ENCODE measurements at regions not wholly inside any gene's neighbourhood (a gene's known extent, or its start where the extent isn't known, plus 50 kb on each side); places are given as distances from the start of the nearest gene placed in this dataset.
A peak's percentile ranks its signal among the peaks of the same experiment; 100 is the strongest.

DNA sequence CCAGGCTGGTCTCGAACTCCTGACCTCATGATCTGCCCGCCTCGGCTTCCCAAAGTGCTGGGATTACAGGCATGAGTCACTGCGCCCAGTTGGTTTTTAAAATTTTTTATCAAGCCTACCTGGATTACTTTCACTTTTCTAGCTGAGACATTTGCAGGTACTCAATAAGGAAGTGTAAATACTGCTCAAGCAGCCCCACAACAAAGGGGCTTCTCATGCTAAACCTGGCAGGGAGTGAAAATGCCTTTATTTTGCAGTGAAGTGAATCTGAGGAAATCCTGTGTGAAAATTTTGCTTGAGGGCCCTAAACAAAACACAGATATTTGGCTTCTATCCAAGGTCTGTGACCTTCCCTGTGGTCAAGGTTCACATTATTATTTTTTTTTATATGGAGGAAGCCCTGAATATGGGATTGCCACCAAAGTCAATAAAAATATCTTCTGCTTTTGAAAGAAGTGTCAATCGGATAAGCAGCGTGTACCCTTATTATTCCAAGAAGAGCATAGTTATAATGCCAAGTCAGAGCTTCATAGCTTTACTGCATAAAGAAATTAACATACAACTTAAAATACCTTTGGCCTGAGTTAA is 481.0 kb downstream of the SH2D1A start:
- DNase-seq = no peak

DNA sequence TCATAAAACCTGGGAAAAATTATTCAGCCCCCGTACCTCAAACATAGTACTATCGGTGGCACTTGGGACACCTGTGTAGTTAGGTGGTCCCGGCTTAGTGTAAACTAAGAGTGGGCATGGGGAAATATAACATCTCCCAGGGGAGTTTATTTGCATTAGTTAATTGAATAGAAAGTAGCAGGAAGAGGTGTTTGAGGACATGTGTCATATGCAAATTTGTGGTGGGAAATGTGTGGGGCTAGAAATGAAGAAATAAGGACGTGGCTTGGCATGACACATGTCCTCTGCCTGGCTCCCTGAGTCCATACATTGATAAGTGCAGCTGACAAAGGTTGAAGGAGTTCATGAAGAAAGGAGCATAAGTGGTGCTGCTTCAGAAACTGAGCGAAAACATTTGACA is 483.6 kb downstream of the SH2D1A start:
- DNase-seq = no peak

DNA sequence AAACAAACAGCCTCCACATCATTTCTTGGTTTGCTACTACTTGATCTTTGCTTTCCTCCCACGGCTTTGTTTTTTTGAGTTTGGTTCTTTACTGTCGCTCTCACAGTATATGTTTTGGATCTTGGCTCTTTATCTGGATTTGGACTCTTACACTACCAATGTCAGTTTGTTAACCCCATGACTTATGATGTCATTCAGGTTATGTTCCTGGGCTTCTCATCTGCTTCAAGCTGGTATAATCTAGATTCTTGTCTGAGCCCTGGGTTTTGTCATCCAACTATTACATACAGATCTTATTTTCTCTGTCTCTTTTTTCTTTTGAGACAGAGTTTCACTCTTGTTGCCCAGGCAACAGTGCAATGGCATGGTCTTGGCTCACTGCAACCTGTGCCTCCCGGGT is 482.9 kb upstream of the TEX13C start:
- no peak for DNase-seq

DNA sequence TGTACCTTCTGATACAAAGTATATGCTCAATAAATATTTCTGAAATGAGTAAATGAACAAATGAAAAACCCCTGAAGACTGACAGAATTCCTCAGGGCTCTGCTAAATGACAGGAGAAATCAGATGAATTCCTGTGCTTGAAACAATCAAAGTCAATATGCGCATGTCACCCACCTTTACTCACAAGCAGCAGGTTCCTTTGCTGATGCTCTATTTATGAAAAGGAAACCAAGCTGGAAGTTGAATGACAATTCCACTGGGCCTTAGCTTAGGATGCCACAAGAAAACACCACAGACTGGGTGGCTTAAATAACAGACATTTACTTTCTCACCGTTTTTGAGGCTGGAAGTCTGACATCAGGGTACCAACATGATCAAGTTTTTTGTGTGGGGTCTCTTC is 477.5 kb upstream of the TEX13C start:
- no peak for DNase-seq

DNA sequence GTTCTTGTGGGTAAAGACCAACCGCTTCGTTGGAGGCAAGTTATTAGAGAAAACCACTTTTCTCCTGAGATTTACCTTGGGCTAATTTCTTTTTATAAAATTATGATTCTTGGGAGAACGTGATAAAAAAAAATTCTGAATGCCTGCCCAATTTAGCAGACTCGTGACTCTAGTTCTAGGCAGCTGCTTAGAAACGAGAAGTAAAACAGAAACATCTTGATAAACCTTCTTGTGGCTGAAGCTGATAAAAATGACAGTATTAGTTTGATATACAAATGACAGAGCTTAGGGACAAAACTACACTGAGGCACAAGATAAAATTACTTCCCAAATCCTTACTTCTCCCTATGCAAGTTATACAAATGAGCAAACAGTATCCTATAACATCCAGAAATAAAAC is 458.9 kb upstream of the TEX13C start:
- no peak for DNase-seq

DNA sequence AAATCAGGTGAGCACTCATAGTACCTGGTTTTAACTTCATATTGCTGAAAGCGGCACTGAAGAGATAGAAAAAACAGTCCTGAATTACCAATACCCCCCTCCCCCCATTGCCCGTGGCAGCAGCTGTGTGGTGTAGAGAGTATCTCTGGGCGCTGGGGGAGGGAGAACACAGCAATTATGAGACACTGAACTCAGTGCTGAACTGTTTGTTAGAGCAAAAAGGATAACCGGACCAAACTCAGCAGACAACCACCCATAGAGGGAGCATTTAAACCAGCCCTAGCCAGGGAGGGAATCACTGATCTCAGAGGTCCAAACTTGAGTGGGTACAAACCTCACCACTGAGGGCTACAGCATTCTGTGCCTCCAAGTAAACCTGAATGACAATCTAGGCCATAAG is 457.4 kb upstream of the TEX13C start:
- no peak for DNase-seq

DNA sequence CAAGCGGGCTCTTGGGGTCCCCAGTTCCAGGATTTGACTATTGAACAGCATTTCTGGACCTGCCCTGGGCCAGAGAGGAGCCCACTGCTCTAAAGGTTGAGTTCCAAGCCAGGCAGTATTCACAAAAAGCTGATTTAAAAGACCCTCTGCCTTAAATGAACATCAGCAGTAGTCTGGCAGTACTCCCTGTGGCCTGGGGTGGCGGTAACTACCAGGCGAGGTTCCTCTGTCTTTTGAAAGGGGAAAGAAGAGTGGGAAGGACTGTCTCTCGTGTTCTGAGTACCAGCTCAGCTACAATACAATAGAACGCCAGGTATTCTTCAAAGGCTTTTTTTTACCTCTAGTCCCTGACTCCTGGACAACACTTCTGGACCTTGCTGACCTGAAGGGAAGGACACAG is 456.4 kb upstream of the TEX13C start:
- DNase-seq = no peak

DNA sequence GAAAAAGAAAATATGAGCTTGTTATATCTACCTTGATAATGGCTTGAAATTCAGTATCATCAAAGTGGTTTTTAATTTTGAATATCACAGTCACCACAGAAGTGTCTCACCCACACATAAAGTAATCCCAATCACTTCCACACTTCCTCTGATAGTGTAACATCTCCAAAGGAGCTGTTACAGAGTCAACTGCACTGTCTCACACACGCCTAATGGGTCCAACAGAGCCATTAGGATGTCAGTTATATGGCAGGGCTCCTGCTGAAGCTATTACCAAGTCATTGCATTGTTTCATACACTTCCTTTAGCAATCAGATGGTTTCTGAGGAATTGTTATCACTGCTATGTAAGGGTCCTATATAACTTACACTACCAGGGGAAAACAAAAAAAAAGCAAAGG is 432.1 kb upstream of the TEX13C start:
- no peak for DNase-seq

DNA sequence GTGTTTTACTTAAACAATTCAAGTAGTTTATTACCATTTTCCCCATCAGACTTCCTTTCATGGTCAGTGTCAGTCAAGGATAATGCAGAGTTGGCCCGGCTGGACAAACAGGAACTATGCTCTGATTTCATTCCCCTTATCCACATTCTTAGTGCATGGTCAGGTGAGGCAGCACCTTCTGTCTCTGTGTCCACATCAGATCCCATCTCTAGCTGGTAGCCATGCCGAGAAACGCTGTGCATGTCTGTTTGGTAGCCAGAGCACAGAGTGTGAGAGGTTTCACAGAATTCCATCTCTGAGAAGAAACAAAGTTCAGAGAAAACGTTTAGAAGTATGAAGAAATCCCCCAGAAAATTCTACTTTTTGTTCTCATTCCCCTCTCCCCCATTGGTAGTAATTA is 423.7 kb upstream of the TEX13C start:
- no peak for DNase-seq

DNA sequence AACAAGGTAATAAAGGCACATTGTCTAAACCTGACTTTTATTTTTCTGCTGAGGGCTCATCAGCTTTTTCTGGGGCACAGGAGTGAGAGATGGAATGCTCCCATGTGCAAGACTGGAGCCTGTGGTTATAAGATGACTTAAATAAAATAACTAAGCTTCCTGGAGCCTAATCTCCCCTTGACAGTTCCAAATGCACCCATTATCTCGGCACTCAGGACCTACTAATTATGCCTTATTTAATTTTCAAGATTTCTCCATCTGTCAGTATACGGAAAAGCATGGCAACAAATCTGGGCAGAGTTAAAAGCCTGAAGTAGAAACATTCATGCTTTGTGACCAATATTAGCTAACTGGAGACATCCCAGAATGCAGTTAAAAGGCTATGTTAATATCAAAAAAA is 416.7 kb upstream of the TEX13C start:
- DNase-seq = no peak

DNA sequence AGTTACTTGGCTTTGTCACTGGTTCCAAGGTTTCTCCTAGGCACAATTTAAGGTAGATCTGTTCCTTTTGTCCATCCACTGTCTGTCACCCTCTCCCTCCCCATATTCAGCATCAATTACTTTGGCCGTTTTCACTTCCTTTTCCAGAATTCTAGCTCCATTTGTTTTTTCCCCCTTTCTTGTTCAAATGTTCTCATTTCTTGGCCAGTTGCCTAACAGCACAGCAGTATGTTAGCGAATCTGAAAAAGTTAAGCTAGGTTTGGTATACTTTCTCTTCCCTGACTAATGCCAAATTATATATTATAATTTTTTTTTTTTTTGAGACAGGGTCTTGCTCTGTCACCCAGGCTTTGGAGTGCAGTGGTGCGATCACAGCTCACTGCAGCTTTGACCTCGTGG is 409.1 kb upstream of the TEX13C start:
- DNase-seq = no peak

DNA sequence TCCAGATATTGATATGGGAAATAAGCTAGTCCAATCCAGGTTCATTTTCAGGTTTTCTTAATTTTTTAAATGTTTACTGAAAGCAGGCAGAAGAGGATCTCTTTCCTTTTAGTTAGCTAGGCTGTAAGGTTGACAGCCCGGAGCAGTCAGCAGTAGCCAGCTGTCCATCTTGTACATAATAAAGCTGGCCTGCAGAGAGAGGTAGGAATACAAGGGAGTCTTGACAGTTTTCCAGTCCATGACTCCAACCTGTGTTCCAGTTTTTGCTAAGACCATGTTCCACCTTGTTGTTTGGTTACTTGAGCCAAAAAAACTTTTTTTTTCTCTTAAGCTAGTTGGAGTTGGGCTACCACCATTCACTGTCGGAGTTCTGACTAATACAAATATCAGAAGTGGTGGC is 402.7 kb upstream of the TEX13C start:
- no peak for DNase-seq

DNA sequence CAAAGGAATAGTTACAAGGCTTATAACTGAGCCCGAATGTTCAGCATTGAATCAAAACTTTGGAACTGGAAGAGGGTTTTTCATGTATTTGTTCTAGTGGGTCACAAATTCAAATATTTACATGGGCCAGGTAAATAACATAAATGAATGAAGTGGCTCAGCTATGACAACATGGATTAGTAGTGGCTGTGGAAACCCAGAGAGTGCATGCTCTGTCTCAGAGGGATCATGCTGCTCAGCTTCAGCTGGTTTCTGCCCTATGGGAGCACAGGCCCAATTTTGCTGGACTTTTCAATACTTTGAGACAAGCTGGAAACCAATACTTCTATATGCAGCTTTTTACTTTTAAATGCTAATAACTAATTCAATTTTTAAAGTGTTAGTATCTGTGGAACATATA is 394.0 kb upstream of the TEX13C start:
- no peak for DNase-seq

DNA sequence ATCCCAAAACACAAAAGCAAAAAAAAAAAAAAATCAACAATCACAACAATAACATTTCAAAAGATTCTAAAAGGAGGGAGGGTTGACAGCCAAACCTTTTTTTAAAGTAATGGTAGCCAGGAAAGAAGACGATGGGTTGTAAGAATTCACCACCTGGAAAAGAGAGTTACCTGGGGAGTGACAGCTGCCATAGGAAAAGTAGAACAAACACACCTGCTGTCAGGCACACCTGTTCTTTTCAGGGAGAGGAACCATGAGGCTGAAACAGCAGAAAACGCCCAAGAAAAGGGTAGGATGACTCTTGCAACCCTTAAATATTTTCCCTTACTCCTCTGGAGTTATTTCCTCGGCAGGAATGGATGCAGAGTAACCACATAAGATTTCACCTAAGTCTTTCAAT is 388.4 kb upstream of the TEX13C start:
- no peak for DNase-seq

DNA sequence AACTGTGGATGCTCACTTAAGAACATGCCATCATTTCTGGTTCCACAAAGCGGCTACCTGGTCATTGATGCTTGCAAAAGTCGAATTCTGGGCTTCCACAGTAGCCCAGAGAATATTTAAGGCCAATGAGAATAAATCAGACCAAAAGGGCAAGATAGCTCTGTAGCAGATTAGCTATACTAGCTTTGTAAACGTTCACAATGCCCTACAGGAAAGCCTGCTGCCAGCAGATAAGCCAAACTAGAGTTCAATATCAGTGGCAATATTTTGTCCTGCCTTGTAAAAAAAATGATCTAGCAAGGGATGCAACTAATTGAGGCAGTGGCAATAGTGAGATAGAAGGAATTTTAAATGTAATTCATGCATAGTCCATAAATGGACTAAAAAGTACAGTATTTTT is 387.7 kb upstream of the TEX13C start:
- DNase-seq = no peak

DNA sequence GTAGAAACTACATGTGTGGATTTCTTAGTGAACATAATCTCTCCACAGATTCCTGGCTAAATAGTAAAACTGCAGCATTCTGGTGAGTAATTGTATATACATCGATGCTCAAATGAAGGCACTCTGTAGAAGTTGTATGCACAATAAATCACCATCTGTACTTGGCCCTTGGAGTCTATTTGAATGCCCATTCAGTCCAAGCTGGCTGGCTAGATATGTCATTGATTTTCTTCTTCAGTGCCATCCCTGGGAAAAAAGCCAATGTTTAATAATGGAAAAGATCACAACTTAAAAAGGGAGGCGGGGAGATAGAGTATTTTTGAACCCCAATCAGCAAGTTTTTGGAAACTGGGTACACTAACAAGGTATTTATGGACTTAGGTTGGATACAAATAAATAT is 381.0 kb upstream of the TEX13C start:
- no peak for DNase-seq

DNA sequence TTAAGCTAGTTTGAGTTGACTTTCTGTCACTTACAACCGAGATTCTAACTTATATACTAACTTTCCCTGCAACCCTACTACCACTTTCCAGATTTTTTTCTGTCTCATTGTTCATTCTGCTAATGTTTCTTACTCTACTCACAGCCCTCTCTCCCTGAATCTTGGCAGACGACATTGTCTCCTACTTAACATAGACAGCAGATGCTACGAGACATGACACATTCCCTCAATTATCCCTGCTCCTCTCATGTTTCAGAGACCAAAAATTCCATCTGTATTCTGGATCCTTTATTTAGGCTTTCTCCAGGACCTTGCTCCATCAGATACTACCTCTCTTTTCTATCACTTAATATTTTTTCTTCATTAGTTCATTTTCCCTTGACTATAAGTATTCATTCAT is 379.1 kb upstream of the TEX13C start:
- DNase-seq = peak in 3 of 58 donors; percentile 0 to 2 (median 0)

DNA sequence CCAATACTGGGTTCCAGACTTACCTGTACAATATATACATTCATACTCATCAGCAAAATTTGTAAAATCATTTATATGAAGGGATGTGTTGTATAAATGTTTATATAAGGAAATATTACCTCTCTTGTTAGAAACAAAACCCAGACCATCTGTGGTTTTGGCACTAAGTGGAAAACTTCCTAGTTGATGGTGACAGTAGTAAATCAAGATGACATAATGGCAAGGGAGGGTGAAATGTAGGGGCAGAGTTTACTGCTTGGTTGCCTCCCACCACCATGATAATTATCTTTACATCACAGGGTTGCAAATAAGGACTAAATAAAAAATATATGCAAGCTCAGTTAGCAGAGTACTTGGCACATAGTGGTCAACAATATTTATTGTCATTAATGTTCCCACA is 365.3 kb upstream of the TEX13C start:
- no peak for DNase-seq

DNA sequence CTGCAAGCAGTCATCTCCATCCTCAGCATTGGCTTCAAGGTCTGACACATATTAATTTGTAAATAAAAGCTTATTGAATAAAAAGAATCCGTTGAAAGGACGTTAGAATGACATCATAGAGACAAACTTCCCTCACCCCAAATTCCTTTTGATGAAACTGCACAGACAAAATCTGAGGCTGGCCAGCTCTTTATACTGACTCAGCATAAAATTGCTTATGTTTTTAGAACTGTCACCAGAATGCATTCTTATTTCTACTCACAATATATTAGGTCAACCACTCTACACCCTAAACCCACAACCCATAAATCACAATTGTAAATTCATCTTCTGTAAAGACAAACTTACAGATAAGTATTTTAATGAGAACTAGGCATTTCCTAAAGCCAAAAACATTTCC is 359.2 kb upstream of the TEX13C start:
- DNase-seq = no peak

DNA sequence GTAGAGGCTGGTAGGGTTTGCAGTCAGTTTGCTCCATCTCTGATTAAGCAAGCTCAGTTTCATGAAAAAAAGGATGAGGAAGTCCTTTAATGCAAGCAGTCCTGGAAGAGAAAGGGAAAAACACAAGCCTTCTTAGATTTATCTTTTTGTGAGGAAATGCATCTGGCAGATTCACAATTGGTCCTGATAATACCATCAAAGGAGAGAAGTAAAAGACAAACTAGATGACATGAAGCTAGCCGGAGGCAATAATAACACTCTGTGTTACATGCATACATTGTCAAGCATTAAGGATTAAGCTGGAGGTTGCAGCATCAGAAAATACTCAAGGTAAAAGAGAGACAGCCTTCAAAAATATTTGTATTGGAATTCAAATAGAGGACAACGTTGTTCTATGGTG is 356.0 kb upstream of the TEX13C start, which contains the start of gene TENM1:
Gene TENM1, minus strand, starts transcription at position 101 of the 400 bp plus-strand sequence.
- no peak for DNase-seq

DNA sequence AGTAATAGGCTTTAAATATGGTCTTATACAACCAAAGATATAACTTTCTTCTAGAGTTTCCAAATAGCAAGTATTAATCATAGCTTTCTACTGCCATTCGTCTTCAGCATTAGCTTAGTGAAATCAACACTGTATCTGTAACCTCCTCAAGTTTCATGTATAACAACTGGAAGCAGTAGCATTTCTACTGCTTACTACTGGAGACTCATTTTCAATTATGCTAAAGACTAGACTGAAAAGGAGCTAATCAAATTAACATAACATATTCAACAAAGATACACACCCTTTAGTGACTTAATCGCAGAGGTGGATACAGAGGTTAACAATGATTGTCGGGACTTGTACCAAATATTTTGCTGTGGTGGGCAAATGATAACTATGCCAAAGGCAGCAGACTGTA is 344.2 kb upstream of the TEX13C start:
- no peak for DNase-seq

DNA sequence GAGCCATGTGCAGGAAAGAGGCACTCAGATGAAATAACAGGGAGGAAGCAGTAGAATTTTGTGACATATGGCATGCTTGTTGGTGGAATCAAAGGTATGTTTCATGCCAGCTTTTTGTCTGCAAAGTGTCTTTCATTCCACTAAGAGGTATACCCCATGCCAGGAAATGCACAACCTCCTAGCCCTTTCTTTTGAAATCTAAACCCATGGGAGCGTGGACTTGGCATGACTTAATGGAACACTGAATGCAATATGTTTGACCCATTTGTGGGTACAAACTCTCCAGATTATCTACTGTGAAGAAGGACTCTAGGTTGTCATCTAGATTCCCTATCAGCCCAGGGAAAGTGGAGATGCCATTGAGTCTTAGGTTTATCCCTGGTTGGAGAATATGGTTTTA is 338.3 kb upstream of the TEX13C start:
- DNase-seq = no peak

DNA sequence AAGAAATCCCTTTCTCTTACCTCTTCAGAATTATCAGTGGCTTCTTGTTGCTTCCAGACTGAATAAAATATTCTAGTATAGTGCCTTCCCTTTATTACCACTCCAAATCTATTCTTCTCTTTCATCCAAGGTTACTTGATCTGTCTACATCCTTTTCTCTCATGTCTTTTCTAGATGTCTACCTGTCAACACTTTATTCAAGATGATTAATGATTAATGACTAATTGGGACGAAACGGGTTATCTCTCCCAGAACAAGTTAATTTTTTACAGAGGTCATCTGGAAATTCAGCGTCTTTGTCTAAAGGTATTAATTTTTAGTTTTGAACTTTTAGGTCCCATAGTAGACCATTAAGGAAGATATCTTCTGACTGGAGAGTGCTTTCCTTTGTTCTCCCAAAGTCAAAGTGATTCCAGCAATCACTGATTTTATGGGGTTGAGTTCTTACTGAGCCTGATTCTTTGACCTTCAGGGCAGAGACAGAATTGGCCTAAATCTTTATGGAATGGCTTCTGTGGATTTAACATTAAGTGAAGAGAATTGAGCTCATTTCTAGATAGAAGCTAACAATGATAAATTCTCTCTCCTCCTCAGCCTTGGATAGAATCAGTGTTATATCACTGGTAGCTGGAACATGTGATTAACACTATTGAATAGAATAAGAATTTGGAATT is 335.4 kb upstream of the TEX13C start:
- no peak for DNase-seq

DNA sequence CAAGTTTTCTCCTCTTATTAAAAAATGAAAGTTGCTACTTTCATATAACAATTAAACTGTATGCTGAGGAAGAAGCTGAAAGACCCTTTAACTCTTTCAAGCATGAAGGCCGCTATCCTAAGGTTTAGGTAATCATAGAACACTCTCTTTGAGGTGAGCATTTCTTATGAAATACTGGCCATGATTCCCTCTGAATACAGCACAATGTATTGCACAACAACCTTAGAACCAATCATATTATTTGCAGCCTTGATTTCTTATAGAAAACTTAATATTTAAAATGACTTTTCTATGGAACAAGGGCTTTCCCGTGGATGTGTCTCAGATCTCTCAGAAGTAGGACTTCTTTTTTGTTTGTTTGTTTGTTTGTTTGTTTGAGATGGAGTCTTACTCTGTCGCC is 333.4 kb upstream of the TEX13C start:
- no peak for DNase-seq

Measured in anterior cingulate cortex (tissue), 58 donors.